NOMO-1 treated with dmso at 0.1 percent for 144 hours (cell line): ENCODE measurements at regions not wholly inside any gene's neighbourhood (a gene's known extent, or its start where the extent isn't known, plus 50 kb on each side); places are given as distances from the start of the nearest gene placed in this dataset.

Experiments
- DNase-seq: peaks from one replicate; lab custom pipeline; 2025; ENCODE audit not compliant: unreplicated experiment; lab: John Stamatoyannopoulos, UW

DNA sequence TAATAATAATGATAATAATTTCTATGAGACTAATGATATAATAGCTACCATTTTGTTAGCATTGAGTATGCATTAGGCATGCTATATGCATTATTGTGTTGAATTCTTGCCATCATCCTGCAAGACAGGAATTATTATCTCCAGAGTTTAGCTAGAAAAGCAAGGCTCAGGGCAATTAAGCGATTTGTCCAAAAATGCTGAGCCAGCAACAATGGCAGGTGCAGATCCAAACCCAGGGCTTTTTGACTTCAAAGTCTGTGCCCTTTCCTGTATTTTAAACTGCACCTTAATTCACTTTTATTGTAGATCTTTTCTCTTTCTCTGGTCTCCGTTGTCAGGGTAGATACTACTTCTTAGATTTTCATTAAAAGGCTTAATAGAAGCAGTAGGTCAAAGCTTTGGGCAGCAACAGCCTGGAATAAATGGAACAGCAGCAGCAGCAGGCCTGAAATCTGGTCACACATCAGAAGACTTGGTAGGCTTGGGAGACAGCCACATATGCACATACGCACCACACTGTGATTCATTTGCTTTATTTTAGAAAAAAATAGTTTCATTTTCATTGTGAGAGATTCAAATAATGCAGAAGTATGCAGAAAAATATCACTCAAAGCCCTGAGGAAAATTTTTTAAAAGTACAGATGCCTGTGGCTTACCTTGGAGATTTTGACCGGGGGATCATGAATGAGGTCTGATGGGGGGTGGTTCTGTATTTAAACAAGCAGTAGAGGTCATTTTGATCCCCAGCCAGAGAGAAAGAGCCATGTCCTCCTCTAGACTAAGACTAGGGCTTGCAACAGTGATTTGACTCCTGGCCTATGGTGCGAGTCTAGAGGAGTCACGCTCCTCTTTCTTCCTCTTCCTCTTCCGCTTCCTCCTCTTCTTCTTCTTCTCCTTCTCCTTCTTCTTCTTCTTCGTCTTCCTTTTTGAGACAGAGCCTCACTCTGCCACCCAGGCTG is 455.7 kb downstream of the TSN start:
- no peak for DNase-seq

DNA sequence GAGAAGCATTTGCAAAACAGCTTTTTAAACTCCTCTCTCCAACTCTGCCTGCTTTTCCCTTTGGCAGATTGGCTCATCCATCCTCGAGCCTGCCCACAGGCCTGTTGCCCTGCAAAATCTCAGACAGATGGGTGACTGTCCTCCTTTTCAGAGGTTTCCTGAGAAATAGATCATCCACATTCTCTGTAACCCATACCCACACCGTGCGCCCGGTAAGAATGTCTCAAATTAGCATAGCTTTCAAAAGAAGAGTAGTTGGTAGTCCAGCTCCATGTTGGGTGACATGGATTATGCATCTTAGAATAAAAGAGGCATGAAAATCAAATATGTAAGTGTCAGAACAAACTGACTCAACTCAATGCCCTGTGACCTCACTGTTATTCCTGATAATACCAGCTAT is 457.9 kb downstream of the TSN start:
- DNase-seq: no peak

DNA sequence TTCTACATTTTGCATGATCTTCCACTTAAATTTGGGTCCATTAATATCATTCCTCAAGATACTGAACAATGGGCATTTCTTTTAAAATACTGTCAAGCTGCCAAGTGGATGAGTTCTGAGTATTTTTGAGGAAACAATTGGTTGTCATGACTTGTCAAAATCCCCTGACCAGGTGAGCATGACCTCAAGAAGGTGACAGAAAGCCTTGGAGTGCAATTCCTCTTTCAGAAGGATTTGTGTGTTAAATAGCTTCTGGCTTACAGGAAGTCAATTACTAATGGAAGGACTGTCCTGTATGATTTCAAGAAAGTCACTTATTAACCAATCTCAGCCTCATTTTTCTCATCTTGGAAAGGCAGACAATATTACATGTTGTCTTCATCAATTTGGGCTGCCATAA is 460.6 kb downstream of the TSN start:
- no peak for DNase-seq

DNA sequence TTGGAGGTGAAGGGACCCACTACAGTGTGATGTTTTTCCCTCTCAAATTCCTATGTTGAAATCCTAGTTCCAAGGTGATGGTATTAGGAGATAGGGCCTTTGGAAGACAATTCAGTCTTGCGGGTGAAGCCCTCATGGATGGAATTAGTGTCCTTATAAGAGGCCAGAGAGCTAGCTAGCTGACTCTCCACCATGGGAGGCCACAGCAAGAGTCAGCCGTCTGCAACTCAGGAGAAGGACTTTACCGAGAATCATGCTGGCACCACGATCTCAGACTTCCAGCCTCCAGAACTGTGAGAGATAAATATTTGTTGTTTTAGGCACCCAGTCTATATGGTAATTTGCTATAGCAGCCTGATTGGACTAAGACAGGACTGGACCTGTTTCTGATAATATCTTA is 461.4 kb downstream of the TSN start:
- no peak for DNase-seq

DNA sequence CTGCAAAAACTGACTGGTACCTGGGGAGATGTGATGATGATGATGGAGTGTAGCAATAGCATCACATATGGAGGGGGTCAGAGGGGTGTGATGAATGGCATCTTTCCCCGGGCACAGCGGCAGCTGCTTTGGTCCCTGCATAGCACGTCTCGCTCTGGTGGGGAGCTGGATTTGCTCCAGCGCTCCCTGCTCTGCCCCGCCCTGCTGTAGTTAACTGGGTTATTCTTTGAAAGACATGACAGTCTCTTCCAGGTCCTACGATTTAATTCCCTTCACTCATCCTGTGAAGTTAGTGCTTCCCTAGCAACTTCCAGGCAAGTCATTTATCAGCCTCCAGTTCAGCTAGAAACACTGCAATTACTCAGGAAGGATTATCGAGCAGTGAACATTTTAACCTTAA is 463.1 kb downstream of the TSN start:
- DNase-seq: no peak

DNA sequence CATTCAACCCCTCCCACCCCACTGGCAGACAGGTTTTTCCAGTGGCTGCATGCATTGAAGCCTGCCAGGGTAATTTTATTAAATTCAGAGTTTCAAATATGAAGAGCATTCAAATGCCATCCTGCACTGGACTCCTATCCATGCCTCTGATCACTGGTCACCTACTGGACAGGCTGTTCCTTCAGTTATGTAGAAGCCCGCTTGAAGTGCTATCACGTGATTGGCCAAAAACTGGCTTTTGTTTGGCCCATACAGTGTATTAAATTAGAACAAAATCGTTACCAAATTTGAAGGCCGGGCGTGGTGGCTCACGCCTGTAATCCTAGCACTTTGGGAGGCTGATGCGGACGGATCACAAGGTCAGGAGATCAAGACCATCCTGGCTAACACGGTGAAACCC is 464.1 kb downstream of the TSN start:
- no peak for DNase-seq

DNA sequence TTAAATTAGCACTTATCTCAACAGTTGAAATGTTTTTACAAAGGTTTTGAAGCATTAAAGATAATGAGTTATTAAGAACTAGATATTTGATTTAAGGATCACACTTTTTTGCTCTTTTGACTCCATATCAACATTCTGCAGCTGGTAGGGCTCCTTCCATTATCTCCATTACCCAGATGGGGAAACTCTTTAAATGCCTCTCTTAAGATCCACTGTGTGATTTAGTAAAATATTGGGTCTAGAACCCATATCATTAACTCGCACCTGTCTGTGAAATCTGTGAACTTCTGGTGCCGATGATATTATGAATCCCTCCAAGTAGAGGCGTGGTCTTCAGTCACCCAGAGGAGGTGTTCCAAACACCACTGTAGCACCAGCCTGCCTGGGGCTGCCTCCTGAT is 466.2 kb downstream of the TSN start:
- DNase-seq: no peak

DNA sequence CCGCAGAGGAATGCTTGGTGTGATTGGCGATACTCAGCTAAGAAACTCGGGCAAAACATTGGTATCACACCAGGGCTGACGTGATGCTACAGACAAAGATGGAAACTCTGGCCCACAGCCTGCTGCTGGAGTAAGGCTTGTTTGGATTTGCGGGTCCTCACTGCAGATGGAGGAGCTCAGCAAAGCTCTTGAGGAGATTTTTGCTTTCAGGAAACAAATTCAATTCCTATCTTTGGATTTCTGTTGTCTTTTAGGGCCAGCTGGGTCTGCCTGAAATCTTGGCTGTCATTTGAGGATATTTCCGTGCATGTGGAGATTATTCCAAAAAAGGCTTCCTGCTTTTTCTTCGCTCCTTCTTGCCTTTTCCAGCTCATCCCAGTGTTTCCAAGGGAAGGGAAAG is 475.8 kb downstream of the TSN start:
- DNase-seq: no peak

DNA sequence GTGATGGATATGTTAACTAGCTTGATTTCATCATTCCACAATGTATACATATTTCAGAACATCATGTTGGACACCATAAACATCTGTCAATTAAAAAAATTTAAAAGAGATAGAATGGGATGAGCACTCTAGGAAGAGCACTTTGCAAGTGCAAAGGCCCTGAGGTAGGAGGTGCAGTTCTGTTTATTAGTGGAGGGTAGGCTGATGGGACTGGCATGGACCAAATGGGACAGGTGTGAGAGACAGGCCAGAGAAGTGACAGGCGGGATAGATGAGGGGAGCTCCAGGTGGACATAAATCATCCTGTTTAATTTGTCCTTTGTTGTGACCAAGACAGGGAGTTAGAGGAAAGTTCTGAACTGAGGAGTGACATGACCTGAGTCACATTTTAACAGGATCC is 477.9 kb downstream of the TSN start:
- DNase-seq: no peak

DNA sequence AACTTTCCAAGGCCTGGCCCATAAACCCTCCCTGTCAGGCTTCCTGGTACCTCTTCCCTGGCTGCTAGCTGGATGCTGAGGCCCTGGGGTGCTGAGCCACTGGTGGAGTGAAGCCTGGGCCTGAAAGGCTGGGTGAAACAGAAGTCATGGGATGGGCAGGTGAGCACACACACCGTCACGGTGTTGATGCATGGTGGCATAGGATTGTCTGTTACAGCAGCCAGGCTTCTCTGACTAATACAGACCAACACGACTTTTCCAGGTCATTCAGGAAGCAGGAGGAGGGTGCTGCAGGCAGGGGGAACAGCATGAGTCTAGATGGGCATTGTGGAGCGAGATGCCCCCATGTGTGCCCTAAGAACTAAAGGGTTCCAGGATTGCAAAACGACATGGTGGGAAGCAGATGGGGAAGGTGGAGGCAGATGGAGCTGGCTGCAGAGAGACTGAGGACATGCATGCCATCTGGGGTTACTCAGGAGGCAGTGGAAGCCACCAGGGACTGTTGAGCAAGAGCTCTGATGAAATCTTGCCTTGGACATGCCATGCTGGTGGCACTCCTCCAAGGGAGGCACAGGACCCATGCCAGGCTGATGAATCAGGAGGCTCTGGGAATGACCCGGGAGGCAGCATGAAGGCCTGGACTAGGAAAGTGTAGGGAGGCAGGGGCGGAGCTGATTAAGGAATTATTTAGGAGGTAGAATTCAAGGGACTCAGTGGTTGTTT is 480.9 kb downstream of the TSN start:
- DNase-seq: no peak

DNA sequence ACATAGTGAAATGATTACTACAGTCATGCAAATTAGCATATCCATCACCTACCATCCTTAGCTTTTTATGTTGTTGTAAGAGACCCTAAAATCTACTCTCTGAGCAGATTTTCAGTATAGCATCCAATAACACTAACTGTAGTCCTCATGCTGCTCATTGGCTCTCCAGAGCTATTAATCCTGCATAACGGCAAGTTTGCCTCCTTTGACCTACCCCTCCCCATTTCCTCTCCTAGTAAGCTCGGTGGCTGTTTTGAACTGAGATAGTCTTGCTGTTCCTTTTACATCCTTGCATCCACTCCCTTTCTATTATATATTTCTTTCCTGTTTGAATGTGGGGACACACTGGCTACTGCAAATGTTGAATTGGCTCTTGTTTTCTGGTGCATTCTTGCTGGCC is 481.5 kb downstream of the TSN start:
- no peak for DNase-seq

DNA sequence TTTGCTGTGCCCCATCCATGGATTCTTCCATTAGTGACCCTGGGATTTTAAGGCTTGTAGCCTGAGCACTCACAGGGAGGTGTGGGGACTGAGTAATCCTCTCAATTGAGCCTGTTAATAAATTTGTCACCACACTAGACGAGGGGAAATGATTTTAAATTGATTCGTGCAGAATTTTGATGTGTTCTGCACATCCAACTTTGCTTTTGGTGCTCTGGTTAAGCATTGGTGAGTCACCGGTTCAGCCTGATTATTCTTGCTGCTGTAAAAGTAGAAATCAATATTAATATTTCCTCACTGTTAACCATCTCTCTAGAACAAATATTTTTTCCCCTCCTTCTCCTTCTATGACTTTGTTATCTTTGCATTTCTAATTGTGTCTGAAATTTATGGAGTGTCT is 482.0 kb downstream of the TSN start:
- DNase-seq: no peak

DNA sequence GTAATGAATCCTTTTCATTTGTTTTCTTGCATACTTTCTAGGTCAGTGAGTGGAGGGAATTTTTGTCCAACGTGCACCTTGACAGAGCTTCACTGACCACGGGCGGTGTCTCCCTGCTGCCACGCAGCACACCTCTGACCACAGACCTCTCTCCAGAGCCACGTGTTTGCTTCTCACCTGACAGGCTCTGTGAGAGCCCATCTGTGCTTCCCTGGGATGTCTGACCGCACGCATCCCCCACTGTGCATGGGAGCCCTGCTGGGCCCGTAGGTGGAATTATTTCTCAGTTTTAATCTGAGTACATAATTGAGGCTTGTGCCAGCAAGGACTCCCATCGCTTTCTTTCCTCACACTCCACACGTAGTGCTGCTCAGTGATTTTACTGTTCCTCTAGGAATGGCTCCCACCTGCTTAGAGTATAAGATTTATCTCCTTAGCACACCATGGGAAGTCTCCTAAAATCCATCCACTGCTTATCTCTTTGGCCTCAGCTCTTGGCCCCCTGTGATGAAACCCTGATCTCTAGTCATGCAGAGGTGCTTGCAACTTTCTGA is 482.6 kb downstream of the TSN start:
- DNase-seq: no peak

DNA sequence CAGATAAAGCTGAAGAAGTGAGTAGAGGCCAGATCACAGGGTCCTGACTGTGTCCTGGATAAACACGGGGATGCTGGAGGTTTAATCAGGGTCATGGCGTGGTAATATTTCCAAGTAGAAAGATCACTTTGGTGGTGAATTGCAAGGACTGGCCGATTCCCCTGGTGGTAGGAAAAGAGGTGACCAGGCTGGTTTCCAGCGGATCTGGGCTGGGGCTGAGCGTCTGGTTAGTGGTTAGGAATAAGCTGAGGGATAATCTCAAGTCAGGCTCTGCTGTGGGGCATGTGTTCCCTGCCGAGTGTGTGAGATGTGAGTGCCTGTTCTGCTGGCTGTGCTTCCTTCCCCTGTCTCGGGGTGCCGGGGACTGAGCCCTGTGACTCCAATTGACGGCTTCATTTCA is 484.0 kb downstream of the TSN start:
- no peak for DNase-seq

DNA sequence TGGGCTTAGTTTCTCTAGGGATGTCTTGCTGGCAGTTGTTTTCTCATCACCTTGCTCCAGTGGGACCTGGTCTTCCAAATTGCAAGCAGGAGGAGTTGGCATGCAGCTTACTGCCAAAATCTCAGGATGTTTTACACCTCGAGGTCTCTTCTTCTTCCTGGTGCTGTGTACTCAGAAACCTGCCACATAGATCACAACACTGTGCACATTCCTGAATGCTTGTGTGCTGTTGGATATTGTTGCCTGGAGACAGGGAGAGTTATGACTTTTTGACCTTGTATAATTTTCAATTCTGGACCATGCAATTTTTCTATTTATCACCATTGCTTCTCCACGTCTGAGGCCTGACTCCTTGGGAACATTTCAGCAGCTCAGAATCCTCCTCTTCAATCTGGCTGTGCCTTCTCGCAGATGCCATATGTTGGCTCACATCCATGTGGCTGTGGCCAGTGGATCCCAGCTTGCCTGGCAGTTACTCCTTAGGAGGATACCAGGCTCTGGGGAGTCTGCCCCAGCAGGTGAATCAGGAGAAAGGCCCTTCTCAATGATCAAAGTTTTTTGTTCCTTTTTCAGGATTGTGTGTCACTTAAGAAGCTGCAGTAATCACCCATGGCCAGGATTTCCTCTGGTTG is 489.3 kb downstream of the TSN start:
- no peak for DNase-seq

DNA sequence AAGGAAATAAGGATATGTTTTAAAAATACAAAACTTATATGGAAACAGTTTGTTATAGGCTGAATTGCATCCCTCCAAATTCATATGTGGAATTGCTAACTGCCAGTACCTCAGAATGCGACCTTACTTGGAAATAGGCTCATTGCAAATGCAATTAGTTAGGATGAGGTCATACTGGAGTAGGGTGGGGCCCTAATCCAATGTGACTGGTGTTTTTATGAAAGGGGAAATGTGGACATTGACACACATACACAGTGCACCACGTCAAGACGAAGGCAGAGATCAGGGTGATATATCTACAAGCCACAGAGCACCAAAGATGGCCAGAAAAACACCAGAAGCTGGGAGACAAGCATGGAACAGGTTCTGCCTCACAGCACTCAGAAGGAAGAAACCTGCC is 494.2 kb downstream of the TSN start:
- no peak for DNase-seq

DNA sequence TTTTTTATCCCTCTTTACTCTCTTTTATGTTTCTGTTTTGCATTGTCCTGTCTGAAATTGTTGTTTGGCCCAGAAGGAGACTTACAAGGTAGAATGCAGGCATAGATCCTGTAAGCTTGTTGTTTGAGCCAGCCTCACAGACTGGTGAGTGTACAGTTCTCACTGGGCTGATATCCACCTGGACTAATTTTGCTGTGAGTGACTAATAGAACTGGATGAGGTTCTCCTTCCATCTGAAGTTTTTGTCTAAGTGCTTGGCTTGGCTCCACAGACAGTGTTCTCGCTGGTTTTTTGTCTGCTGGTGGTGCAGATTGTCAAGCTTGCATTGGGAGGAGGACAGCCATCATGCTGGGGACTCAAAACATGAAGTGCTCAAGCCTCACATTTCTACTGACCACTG is 495.7 kb downstream of the TSN start:
- no peak for DNase-seq

DNA sequence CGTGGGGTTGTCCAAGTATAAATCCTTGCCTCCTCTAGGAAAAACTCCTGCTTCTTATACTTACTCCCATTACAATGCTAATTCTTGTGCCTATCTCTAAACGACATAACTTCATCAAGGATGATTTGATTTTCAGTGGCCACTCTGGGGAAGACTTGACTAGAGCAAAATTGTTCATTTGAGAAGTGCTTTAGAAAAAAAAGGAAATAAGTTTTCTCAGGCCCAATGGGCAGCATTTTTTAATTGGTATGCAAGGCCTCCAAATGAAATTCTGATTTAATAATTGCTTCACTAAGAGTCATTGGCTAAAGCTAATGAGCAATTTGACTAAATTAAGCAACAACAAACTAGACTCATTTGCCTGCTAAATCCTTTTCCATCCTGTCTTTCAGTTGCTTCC is 496.1 kb downstream of the TSN start:
- DNase-seq: no peak

DNA sequence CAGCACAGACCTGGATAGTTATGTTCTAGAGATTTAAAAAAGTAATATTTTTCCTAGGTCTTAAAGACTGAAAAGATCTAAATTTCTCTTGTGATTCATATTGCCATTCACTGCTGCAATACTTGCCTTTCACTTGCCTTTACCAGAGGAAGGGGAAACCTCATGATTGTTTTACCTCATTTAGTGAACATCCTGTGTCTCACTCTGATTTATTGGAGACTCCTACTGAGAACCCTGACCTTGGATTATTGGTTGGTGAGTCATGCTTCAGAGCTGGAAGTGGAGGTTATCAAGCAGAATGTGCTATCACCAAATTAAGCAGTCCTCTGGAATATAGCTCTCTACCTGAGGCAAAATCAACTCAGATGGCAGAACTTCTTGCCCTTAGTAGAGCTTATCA is 500.5 kb downstream of the TSN start:
- DNase-seq: no peak

DNA sequence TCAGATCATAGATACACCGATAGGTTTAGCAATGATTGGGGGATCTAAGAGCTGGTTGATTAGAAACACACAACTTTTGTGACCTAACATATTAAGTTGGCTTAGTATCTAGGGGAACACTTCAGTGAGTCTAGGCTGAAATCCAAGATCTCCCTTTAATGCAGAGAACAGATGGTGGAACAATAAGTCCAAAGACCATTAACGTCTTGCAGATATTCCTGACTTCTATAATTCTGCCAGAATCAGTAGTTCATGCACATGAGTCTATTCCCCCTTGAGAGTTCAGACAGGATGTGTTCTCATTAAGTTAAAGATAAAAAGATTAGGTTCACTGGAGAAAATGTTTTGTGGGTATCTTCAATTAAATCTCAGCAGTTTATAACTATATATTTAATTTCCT is 506.5 kb downstream of the TSN start:
- no peak for DNase-seq

DNA sequence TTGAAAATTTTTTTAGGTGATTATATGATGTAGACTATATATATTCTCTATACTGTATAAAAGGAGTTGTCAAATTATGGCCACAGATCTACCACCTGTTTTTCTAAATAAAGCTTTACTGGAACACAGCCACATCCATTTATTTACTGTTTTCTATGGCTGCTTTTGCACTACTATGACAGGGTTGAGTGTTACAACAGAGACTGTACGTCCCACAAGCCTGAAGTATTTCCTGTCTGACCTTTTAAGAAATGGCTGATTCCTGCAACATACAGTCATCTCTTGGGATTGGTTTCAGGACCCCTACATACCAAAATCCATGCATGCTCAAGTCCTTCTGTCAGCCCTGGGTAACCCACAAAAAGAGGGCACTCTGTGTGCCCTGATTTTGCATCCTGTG is 508.3 kb downstream of the TSN start:
- no peak for DNase-seq

DNA sequence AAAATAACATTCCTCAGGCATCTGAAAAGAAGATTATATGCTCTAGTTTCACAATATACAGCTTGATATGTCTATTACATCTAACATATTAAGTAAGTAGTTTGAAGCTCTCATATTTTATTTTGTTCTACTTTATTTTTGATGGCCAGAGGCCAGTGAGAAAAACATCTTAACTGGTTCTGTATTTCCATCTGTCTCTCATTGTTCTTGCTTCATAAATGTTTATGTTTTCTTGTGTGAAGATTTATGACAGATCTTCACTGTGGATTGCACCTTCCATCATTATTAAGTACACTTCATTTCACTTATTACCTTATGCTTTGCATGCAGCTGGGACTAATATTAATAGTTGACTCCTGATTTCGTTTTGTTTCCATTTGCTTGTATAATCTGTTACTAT is 511.2 kb downstream of the TSN start:
- no peak for DNase-seq
